ENCODE measurements at regions not wholly inside any gene's neighbourhood (a gene's known extent, or its start where the extent isn't known, plus 50 kb on each side); places are given as distances from the start of the nearest gene placed in this dataset.

GRCh38 chr7:25622695-25623094, 394.4 kb upstream of the NPVF start:
- Mint-ChIP-seq H3K36me3 (no peaks in the 10 kb centered on the region), H3K9me3 (peaks cover 1% of the 10 kb centered on the region), H3K27ac (no peak overlapping the region), H3K4me3 (no peak overlapping the region), H3K27me3 (no peaks in the 10 kb centered on the region), H3K4me1 (peaks cover 27% of the 10 kb centered on the region)
- DNase-seq, result no peak

GRCh38 chr7:25624051-25624450, 395.8 kb upstream of the NPVF start:
- H3K27me3 Mint-ChIP-seq, result no peaks in the 10 kb centered on the region
- no peak for DNase-seq
- H3K27ac Mint-ChIP-seq, result no peak overlapping the region
- H3K36me3 Mint-ChIP-seq, result no peaks in the 10 kb centered on the region
- no peak overlapping the region for H3K4me3 Mint-ChIP-seq
- H3K4me1 Mint-ChIP-seq, result peaks cover 23% of the 10 kb centered on the region
- no peaks in the 10 kb centered on the region for H3K9me3 Mint-ChIP-seq

- H3K4me3 Mint-ChIP-seq, result no peak overlapping the region
- no peak for DNase-seq
Observed at GRCh38 chr7:25624833-25625232, 396.5 kb upstream of the NPVF start.

GRCh38 chr7:25625306-25625992, 397.2 kb upstream of the NPVF start:
- Mint-ChIP-seq H3K4me1 (peaks cover 12% of the 10 kb centered on the region), H3K27me3 (no peaks in the 10 kb centered on the region), H3K9me3 (no peaks in the 10 kb centered on the region), H3K27ac (no peak overlapping the region), H3K4me3 (no peak overlapping the region), H3K36me3 (no peaks in the 10 kb centered on the region)
- no peak for DNase-seq

More at GRCh38 chr7:25624833-25625232, 396.5 kb upstream of the NPVF start:
- Mint-ChIP-seq H3K27ac (no peak overlapping the region), H3K9me3 (no peaks in the 10 kb centered on the region), H3K4me1 (peaks cover 18% of the 10 kb centered on the region), H3K36me3 (no peaks in the 10 kb centered on the region), H3K27me3 (no peaks in the 10 kb centered on the region)

- no peak for DNase-seq
- H3K36me3 Mint-ChIP-seq, result no peaks in the 10 kb centered on the region
- no peaks in the 10 kb centered on the region for H3K27me3 Mint-ChIP-seq
- H3K4me1 Mint-ChIP-seq, result peaks cover 3% of the 10 kb centered on the region
- no peak overlapping the region for H3K27ac Mint-ChIP-seq
- H3K9me3 Mint-ChIP-seq, result no peaks in the 10 kb centered on the region
- H3K4me3 Mint-ChIP-seq, result no peak overlapping the region
Observed at GRCh38 chr7:25626451-25627131, 398.3 kb upstream of the NPVF start.

GRCh38 chr7:25628446-25628845, 400.2 kb upstream of the NPVF start:
- H3K9me3 Mint-ChIP-seq, result no peaks in the 10 kb centered on the region
- no peaks in the 10 kb centered on the region for H3K27me3 Mint-ChIP-seq
- DNase-seq, result no peak
- H3K4me3 Mint-ChIP-seq, result no peak overlapping the region
- peaks cover 3% of the 10 kb centered on the region for H3K4me1 Mint-ChIP-seq
- H3K36me3 Mint-ChIP-seq, result no peaks in the 10 kb centered on the region
- no peak overlapping the region for H3K27ac Mint-ChIP-seq

GRCh38 chr7:25632616-25633015, 404.3 kb upstream of the NPVF start:
- Mint-ChIP-seq H3K36me3 (no peaks in the 10 kb centered on the region), H3K27me3 (no peaks in the 10 kb centered on the region), H3K4me3 (no peak overlapping the region), H3K4me1 (no peaks in the 10 kb centered on the region), H3K9me3 (no peaks in the 10 kb centered on the region), H3K27ac (no peak overlapping the region)
- DNase-seq, result no peak

- Mint-ChIP-seq H3K4me1 (no peaks in the 10 kb centered on the region), H3K9me3 (no peaks in the 10 kb centered on the region), H3K27ac (no peak overlapping the region), H3K27me3 (no peaks in the 10 kb centered on the region), H3K4me3 (no peak overlapping the region), H3K36me3 (no peaks in the 10 kb centered on the region)
- no peak for DNase-seq
Observed at GRCh38 chr7:25633426-25634036, 405.2 kb upstream of the NPVF start.

- DNase-seq, result no peak
- Mint-ChIP-seq H3K4me3 (no peak overlapping the region), H3K27ac (no peak overlapping the region), H3K9me3 (no peaks in the 10 kb centered on the region), H3K4me1 (no peaks in the 10 kb centered on the region), H3K27me3 (no peaks in the 10 kb centered on the region), H3K36me3 (no peaks in the 10 kb centered on the region)
Observed at GRCh38 chr7:25636168-25636567, 407.9 kb upstream of the NPVF start.

- H3K36me3 Mint-ChIP-seq, result no peaks in the 10 kb centered on the region
- no peaks in the 10 kb centered on the region for H3K27me3 Mint-ChIP-seq
- H3K9me3 Mint-ChIP-seq, result no peaks in the 10 kb centered on the region
- H3K4me1 Mint-ChIP-seq, result no peaks in the 10 kb centered on the region
- DNase-seq, result no peak
- no peak overlapping the region for H3K4me3 Mint-ChIP-seq
- no peak overlapping the region for H3K27ac Mint-ChIP-seq
Observed at GRCh38 chr7:25636871-25637283, 408.6 kb upstream of the NPVF start.

GRCh38 chr7:25638068-25638467, 409.8 kb upstream of the NPVF start:
- no peaks in the 10 kb centered on the region for H3K27me3 Mint-ChIP-seq
- H3K36me3 Mint-ChIP-seq, result no peaks in the 10 kb centered on the region
- H3K9me3 Mint-ChIP-seq, result no peaks in the 10 kb centered on the region
- H3K27ac Mint-ChIP-seq, result no peak overlapping the region
- no peaks in the 10 kb centered on the region for H3K4me1 Mint-ChIP-seq
- DNase-seq, result no peak
- H3K4me3 Mint-ChIP-seq, result no peak overlapping the region

GRCh38 chr7:25638590-25639244, 410.4 kb upstream of the NPVF start:
- H3K27ac Mint-ChIP-seq, result no peak overlapping the region
- H3K4me1 Mint-ChIP-seq, result no peaks in the 10 kb centered on the region
- no peaks in the 10 kb centered on the region for H3K36me3 Mint-ChIP-seq
- H3K9me3 Mint-ChIP-seq, result no peaks in the 10 kb centered on the region
- no peak for DNase-seq
- H3K27me3 Mint-ChIP-seq, result no peaks in the 10 kb centered on the region
- H3K4me3 Mint-ChIP-seq, result no peak overlapping the region

- H3K4me3 Mint-ChIP-seq, result no peak overlapping the region
- peaks cover 2% of the 10 kb centered on the region for H3K4me1 Mint-ChIP-seq
- H3K27me3 Mint-ChIP-seq, result no peaks in the 10 kb centered on the region
- no peak overlapping the region for H3K27ac Mint-ChIP-seq
- no peaks in the 10 kb centered on the region for H3K9me3 Mint-ChIP-seq
- H3K36me3 Mint-ChIP-seq, result no peaks in the 10 kb centered on the region
- no peak for DNase-seq
Observed at GRCh38 chr7:25642849-25643248, 414.6 kb upstream of the NPVF start.

GRCh38 chr7:25643286-25643685, 415.0 kb upstream of the NPVF start:
- H3K27me3 Mint-ChIP-seq, result no peaks in the 10 kb centered on the region
- no peak overlapping the region for H3K4me3 Mint-ChIP-seq
- no peak overlapping the region for H3K27ac Mint-ChIP-seq
- no peaks in the 10 kb centered on the region for H3K9me3 Mint-ChIP-seq
- no peaks in the 10 kb centered on the region for H3K36me3 Mint-ChIP-seq
- DNase-seq, result no peak
- H3K4me1 Mint-ChIP-seq, result peaks cover 2% of the 10 kb centered on the region

GRCh38 chr7:25643770-25644394, 415.6 kb upstream of the NPVF start:
- no peak overlapping the region for H3K4me3 Mint-ChIP-seq
- H3K36me3 Mint-ChIP-seq, result no peaks in the 10 kb centered on the region
- no peaks in the 10 kb centered on the region for H3K9me3 Mint-ChIP-seq
- DNase-seq, result no peak
- H3K27ac Mint-ChIP-seq, result no peak overlapping the region
- H3K27me3 Mint-ChIP-seq, result no peaks in the 10 kb centered on the region
- H3K4me1 Mint-ChIP-seq, result peaks cover 2% of the 10 kb centered on the region
